Esophagus squamous epithelium (tissue), 4 donors: ENCODE measurements at regions not wholly inside any gene's neighbourhood (a gene's known extent, or its start where the extent isn't known, plus 50 kb on each side); places are given as distances from the start of the nearest gene placed in this dataset.

Source experiments
- POLR2A ChIP-seq, 4 donors: fragments of 450-650 bp; IDR thresholded peaks; one replicate each; pipeline ENCODE4 v1.6.1; 2017; ENCODE audit warnings: antibody characterized with exemption in 4 of 4, mild to moderate bottlenecking in 4 of 4, moderate library complexity in 3 of 4
- TF ChIP-seq, protein P1 (sequence below), 6 experiments: fragments of 450-650 bp in 4 of 6; fragments of 200-600 bp in 2 of 6; sonication (generic) in 2 of 6; IDR thresholded peaks; one replicate each; pipeline ENCODE4 v1.5.1; 2016 to 2019; ENCODE audit warnings: antibody characterized with exemption in 6 of 6, mild to moderate bottlenecking in 4 of 6, moderate library complexity in 4 of 6

DNA sequence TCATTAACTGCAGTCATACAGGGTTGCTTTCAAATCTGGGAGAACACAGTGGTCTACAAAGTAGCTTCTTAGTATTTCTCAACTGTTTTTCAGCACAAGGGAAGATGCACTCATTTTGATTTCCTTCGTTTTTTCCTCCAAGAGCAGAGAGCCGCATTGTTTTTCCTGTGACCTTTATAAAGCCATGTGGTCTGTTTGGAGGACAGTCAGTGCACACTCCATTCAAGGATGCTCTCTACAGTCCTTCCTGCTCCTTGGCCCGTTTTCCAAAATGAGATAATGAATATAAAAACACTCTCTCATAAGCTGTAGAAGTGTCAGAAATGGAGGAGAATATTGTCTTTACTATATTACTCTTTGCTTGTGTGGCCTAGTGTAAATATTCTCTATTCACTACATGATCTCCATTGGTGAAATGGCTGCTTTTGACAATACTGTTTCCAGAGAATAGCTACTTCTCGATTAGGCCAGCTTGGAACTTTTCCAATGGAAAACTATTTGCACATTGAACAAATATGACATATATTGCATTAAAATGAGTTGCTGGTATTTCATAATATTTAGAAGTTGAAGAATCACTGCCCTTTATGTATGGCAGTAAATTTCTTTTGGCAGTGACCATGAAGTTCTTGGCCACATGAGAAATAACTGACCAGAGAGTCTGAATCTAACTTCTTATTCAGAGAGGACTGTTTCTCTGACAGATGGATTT is 393.1 kb upstream of the RGS6 start:
- TF ChIP-seq, protein P1, sequence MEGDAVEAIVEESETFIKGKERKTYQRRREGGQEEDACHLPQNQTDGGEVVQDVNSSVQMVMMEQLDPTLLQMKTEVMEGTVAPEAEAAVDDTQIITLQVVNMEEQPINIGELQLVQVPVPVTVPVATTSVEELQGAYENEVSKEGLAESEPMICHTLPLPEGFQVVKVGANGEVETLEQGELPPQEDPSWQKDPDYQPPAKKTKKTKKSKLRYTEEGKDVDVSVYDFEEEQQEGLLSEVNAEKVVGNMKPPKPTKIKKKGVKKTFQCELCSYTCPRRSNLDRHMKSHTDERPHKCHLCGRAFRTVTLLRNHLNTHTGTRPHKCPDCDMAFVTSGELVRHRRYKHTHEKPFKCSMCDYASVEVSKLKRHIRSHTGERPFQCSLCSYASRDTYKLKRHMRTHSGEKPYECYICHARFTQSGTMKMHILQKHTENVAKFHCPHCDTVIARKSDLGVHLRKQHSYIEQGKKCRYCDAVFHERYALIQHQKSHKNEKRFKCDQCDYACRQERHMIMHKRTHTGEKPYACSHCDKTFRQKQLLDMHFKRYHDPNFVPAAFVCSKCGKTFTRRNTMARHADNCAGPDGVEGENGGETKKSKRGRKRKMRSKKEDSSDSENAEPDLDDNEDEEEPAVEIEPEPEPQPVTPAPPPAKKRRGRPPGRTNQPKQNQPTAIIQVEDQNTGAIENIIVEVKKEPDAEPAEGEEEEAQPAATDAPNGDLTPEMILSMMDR (IDR thresholded peaks at IDR 0.05): no peak
- no peak for TF ChIP-seq POLR2A (IDR thresholded peaks at IDR 0.05)
